ENCODE measurements at regions not wholly inside any gene's neighbourhood (a gene's known extent, or its start where the extent isn't known, plus 50 kb on each side); places are given as distances from the start of the nearest gene placed in this dataset.

DNA sequence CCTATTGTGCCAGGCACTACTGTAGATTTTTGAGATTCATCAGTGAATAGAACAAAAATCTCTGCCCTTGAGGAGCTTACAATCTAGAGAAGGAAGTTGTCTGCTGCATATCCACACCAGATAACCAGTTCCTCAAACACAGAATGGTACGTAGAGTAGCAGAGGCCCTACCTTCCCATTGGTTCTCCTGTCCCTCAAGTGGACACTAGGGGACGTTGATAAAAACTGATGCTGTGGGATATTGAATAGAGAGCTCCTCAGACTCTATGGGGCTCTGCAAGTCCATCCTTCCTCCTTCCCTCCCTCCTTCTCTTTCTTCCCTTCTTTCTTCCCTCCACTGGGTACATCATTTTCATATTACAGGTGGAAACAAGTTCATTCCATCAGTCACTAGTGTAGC, 371.3 kb downstream of the PBX1 start:
- TF ChIP-seq CEBPB (IDR thresholded peaks at IDR 0.05; ENCODE audit: low read depth, low read length) (no peak), CTCF (conservative IDR thresholded peaks at IDR 0.05; ENCODE audit: low read depth, low read length) (no peak), POLR2A (IDR thresholded peaks at IDR 0.05; ENCODE audit: low read depth, low read length) (no peak), MXI1 (IDR thresholded peaks at IDR 0.05; ENCODE audit: borderline replicate concordance, low read depth, low read length) (no peak), FOS (IDR thresholded peaks at IDR 0.05; ENCODE audit: low read depth, low read length) (no peak), MAFK (IDR thresholded peaks at IDR 0.05; ENCODE audit: low read depth, low read length) (no peak), MAZ (IDR thresholded peaks at IDR 0.05; ENCODE audit: borderline replicate concordance, low read depth, low read length) (no peak), SMC3 (IDR thresholded peaks at IDR 0.05; ENCODE audit: low read depth, low read length) (no peak), RFX5 (IDR thresholded peaks at IDR 0.05; ENCODE audit: low read depth, low read length) (no peak), RCOR1 (IDR thresholded peaks at IDR 0.05; ENCODE audit: insufficient replicate concordance, low read length) (no peak), RAD21 (IDR thresholded peaks at IDR 0.05; ENCODE audit: low read length) (no peak), CHD1 (IDR thresholded peaks at IDR 0.05; ENCODE audit: low read depth, low read length) (no peak)
- TF ChIP-seq, protein P1, sequence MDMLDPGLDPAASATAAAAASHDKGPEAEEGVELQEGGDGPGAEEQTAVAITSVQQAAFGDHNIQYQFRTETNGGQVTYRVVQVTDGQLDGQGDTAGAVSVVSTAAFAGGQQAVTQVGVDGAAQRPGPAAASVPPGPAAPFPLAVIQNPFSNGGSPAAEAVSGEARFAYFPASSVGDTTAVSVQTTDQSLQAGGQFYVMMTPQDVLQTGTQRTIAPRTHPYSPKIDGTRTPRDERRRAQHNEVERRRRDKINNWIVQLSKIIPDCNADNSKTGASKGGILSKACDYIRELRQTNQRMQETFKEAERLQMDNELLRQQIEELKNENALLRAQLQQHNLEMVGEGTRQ (IDR thresholded peaks at IDR 0.05; ENCODE audit: low read depth, low read length), result no peak

Data from IMR-90 (cell line).